Left ventricle myocardium inferior (tissue), 1 donor: ENCODE measurements at regions not wholly inside any gene's neighbourhood (a gene's known extent, or its start where the extent isn't known, plus 50 kb on each side); places are given as distances from the start of the nearest gene placed in this dataset.
A peak's percentile ranks its signal among the peaks of the same experiment; 100 is the strongest.

Experiments
- DNase-seq: peaks from one replicate; pipeline ENCODE4 v3.0.0-alpha.2; 2020
- H3K27ac ChIP-seq: fragments of 200-600 bp; replicated peaks from 2 replicates; pipeline ENCODE4 v1.8.0; 2021
- H3K27me3 ChIP-seq: fragments of 200-600 bp; 2 replicates; pipeline ENCODE4 v1.8.0; 2021; ENCODE audit warnings: low read depth
- H3K36me3 ChIP-seq: fragments of 200-600 bp; 2 replicates; pipeline ENCODE4 v1.8.0; 2021
- H3K4me1 ChIP-seq: fragments of 200-600 bp; 2 replicates; pipeline ENCODE4 v1.8.0; 2021
- H3K4me3 ChIP-seq: fragments of 200-600 bp; 2 replicates; pipeline ENCODE4 v1.8.0; 2021; ENCODE audit warnings: mild to moderate bottlenecking, moderate library complexity
- H3K9me3 ChIP-seq: fragments of 200-600 bp; replicated peaks from 2 replicates; pipeline ENCODE4 v1.8.0; 2021
- intact Hi-C: fragments of 100-400 bp; cut with micrococcal nuclease; formaldehyde crosslinking; loops from one replicate; pipeline ENCODE4 v1.11.0; 2022
- TF ChIP-seq, protein P1 (sequence below): fragments of 200-600 bp; IDR thresholded peaks from 2 replicates; pipeline ENCODE4 v1.8.0; 2021; ENCODE audit warnings: antibody characterized with exemption, mild to moderate bottlenecking, borderline replicate concordance
- donor health status: DM: no; HTN: yes; CAD: no; lungs with severe emphysema.

DNA sequence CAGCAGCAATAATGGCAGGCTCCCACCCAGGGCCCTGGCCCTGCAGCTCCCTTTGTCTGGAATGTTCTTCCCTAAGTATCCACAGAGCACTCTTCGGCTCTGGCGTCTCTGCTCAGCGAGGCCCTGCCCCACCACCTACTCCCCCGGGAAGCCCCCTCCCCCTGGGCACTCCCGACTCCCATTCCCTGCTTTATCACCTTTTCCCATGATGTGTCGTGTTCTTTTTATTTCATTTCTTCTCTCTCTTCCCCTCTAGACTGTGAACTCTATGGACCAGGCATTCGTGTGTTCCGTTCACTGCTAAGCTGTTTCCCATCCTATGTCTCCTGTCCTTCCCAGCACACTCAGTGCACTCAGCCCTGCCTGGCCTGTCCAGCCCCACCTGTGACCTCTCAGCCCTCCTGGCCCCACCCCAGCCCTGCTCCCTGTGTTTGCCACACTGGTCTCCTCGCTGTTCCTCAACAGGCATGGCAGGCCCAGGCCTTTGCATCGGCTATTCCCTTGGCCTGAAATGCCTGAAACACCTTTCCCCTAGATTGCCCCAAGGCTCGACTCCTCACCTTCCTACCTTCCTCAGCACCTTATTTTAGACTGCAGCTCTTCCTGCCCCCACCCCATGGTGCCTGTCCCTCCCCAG lies 107.4 kb downstream of the TPRA1 start:
- DNase-seq = no peak
- Histone ChIP-seq H3K27me3 (peaks cover 15% of the 10 kb centered on the region), H3K4me1 (peaks cover 13% of the 10 kb centered on the region), H3K9me3 (no peaks in the 10 kb centered on the region), H3K4me3 (no peak overlapping the region), H3K36me3 (no peaks in the 10 kb centered on the region), H3K27ac (no peak overlapping the region)
- intact Hi-C loops = no loop called here
- TF ChIP-seq, protein P1, sequence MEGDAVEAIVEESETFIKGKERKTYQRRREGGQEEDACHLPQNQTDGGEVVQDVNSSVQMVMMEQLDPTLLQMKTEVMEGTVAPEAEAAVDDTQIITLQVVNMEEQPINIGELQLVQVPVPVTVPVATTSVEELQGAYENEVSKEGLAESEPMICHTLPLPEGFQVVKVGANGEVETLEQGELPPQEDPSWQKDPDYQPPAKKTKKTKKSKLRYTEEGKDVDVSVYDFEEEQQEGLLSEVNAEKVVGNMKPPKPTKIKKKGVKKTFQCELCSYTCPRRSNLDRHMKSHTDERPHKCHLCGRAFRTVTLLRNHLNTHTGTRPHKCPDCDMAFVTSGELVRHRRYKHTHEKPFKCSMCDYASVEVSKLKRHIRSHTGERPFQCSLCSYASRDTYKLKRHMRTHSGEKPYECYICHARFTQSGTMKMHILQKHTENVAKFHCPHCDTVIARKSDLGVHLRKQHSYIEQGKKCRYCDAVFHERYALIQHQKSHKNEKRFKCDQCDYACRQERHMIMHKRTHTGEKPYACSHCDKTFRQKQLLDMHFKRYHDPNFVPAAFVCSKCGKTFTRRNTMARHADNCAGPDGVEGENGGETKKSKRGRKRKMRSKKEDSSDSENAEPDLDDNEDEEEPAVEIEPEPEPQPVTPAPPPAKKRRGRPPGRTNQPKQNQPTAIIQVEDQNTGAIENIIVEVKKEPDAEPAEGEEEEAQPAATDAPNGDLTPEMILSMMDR = no peak

DNA sequence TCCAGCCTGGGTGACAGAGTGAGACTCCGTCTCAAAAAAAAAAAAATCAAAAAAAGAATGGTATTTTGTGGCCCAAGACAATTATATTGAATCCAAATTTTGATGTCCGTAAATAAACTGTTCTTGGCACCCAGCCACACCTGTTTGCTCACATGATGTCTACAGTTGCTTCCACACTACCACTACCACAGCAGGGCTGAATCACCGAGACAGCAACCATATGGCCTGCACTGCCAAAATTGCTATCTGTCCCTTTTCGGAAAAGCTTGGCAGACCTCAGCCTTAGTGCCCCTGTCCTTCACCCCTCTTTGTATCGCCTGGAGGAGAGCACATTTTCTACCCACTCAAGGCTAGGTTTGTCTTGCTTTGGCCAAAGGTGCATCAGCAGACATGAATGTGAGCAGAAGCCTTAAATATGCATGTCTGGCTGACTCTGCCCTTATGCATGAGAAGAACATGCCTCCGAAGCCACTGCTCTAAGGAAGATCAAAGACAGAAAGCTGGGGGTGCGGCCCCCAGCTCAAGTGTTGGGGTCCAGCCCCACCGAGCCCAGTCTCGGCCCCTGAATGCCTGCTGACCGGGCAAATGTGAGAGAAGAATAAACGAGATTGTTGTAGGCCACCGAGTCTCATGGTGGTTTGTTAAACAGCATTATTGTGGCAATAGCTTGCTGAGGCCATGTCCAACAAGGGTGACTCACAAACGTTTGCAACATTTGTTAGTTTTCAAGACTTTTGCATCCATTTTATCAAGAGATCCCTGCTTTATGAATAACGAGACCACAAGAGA lies 108.1 kb downstream of the TPRA1 start:
- DNase-seq = no peak
- intact Hi-C loops = no loop called here
- no peaks in the 10 kb centered on the region for H3K9me3 ChIP-seq
- TF ChIP-seq, protein P1 = no peak
- no peak overlapping the region for H3K27ac ChIP-seq
- H3K4me1 ChIP-seq = peaks cover 13% of the 10 kb centered on the region
- no peaks in the 10 kb centered on the region for H3K36me3 ChIP-seq
- H3K4me3 ChIP-seq = no peak overlapping the region
- peaks cover 15% of the 10 kb centered on the region for H3K27me3 ChIP-seq

- Histone ChIP-seq H3K4me1 (peaks cover 13% of the 10 kb centered on the region), H3K9me3 (no peaks in the 10 kb centered on the region), H3K27me3 (peaks cover 7% of the 10 kb centered on the region), H3K36me3 (no peaks in the 10 kb centered on the region), H3K27ac (peak overlapping the region; percentile 8), H3K4me3 (no peak overlapping the region)
- intact Hi-C loops = no loop called here
- TF ChIP-seq, protein P1 = no peak
- DNase-seq = no peak
Measured at GRCh38 chr3:127480196-127480954, 110.2 kb downstream of the TPRA1 start.

- H3K4me1 ChIP-seq = peaks cover 13% of the 10 kb centered on the region
- H3K9me3 ChIP-seq = no peaks in the 10 kb centered on the region
- TF ChIP-seq, protein P1 = no peak
- intact Hi-C loops = no loop called here
- no peak overlapping the region for H3K27ac ChIP-seq
- no peaks in the 10 kb centered on the region for H3K36me3 ChIP-seq
- H3K27me3 ChIP-seq = peaks cover 8% of the 10 kb centered on the region
- DNase-seq = peak; percentile 32
- H3K4me3 ChIP-seq = no peak overlapping the region
Measured at GRCh38 chr3:127479449-127479848, 111.1 kb downstream of the TPRA1 start.

GRCh38 chr3:127478922-127479321 lies 111.6 kb downstream of the TPRA1 start:
- H3K27me3 ChIP-seq = peaks cover 10% of the 10 kb centered on the region
- no peaks in the 10 kb centered on the region for H3K9me3 ChIP-seq
- DNase-seq = no peak
- no peak overlapping the region for H3K27ac ChIP-seq
- no peaks in the 10 kb centered on the region for H3K36me3 ChIP-seq
- no peak overlapping the region for H3K4me3 ChIP-seq
- TF ChIP-seq, protein P1 = no peak
- peaks cover 13% of the 10 kb centered on the region for H3K4me1 ChIP-seq
- intact Hi-C loops = no loop called here
